ENCODE measurements at regions not wholly inside any gene's neighbourhood (a gene's known extent, or its start where the extent isn't known, plus 50 kb on each side); places are given as distances from the start of the nearest gene placed in this dataset.

DNA sequence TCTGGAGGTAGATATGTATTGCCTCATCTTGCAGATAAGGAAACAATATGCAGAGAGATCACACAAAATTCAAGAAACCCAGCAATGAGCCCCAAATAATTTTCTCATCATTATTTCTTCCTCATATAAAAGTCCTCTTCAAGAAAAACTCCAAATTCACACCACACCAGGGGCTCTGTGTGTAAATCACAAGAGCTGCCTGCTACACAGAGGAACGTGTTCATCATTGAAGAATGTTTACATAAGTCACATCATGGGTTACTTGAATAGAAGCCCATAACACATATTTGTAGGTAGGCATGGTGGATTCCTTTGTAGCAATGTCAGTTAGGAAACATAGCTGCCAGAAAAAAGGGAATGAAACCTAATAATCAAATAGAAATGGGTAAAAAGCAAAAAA lies 308.1 kb upstream of the TLE4 start:
- Histone ChIP-seq H4K20me1 (ENCODE audit: low read depth, low read length) (no peaks in the 10 kb centered on the region), H3K9me3 (ENCODE audit: insufficient read depth, low read length) (no peaks in the 10 kb centered on the region), H3K27ac (ENCODE audit: low read depth, low read length) (no peak overlapping the region), H3K9ac (ENCODE audit: low read length) (no peak overlapping the region), H3F3A (ENCODE audit: insufficient read depth) (no peaks in the 10 kb centered on the region), H3K4me3 (ENCODE audit: insufficient read depth, low read length, poor library complexity, severe bottlenecking) (no peak overlapping the region), H3K27me3 (ENCODE audit: low read length) (no peaks in the 10 kb centered on the region), H2AFZ (ENCODE audit: low read depth, low read length, severe bottlenecking) (no peak overlapping the region), H3K36me3 (ENCODE audit: low read length) (no peaks in the 10 kb centered on the region), H3K4me2 (ENCODE audit: low read depth, low read length, poor library complexity, severe bottlenecking) (no peak overlapping the region), H3K79me2 (ENCODE audit: insufficient read depth, low read length) (no peaks in the 10 kb centered on the region), H3K9me2 (replicated peaks; ENCODE audit: insufficient read depth, low read length) (no peaks in the 10 kb centered on the region)
- TF ChIP-seq EZH2phosphoT487 (conservative IDR thresholded peaks at IDR 0.05; ENCODE audit: low read length): no peak
- TF ChIP-seq, protein P1, sequence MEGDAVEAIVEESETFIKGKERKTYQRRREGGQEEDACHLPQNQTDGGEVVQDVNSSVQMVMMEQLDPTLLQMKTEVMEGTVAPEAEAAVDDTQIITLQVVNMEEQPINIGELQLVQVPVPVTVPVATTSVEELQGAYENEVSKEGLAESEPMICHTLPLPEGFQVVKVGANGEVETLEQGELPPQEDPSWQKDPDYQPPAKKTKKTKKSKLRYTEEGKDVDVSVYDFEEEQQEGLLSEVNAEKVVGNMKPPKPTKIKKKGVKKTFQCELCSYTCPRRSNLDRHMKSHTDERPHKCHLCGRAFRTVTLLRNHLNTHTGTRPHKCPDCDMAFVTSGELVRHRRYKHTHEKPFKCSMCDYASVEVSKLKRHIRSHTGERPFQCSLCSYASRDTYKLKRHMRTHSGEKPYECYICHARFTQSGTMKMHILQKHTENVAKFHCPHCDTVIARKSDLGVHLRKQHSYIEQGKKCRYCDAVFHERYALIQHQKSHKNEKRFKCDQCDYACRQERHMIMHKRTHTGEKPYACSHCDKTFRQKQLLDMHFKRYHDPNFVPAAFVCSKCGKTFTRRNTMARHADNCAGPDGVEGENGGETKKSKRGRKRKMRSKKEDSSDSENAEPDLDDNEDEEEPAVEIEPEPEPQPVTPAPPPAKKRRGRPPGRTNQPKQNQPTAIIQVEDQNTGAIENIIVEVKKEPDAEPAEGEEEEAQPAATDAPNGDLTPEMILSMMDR (IDR thresholded peaks at IDR 0.05; ENCODE audit: insufficient read depth, low read length, poor library complexity, severe bottlenecking): no peak

DNA sequence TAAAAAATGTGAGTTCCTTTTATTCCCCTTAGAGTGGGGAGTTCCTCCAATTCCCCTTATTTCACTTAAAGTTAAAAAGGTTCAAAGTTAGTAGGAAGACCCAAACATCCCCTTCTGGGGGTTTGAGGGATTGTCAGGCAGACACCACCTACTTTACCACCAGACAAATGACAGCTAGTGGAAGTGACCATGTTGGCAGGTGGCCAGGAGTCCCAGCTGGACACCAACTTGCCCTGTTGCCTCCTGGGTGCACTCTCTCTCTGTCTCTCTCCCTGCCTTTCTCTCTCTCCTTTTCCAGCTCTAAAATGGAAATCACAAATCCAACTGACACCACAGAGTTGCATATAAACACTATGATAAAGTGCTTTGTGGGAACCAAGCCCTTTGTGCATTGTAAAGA lies 307.7 kb upstream of the TLE4 start:
- Histone ChIP-seq H3F3A (ENCODE audit: insufficient read depth) (no peaks in the 10 kb centered on the region), H3K27ac (ENCODE audit: low read depth, low read length) (no peak overlapping the region), H4K20me1 (ENCODE audit: low read depth, low read length) (no peaks in the 10 kb centered on the region), H3K4me2 (ENCODE audit: low read depth, low read length, poor library complexity, severe bottlenecking) (no peak overlapping the region), H3K79me2 (ENCODE audit: insufficient read depth, low read length) (no peaks in the 10 kb centered on the region), H3K9ac (ENCODE audit: low read length) (no peak overlapping the region), H3K36me3 (ENCODE audit: low read length) (no peaks in the 10 kb centered on the region), H3K4me3 (ENCODE audit: insufficient read depth, low read length, poor library complexity, severe bottlenecking) (no peak overlapping the region), H3K9me3 (ENCODE audit: insufficient read depth, low read length) (no peaks in the 10 kb centered on the region), H3K27me3 (ENCODE audit: low read length) (no peaks in the 10 kb centered on the region), H2AFZ (ENCODE audit: low read depth, low read length, severe bottlenecking) (no peak overlapping the region), H3K9me2 (replicated peaks; ENCODE audit: insufficient read depth, low read length) (no peaks in the 10 kb centered on the region)
- TF ChIP-seq, protein P1 (IDR thresholded peaks at IDR 0.05; ENCODE audit: insufficient read depth, low read length, poor library complexity, severe bottlenecking): no peak
- TF ChIP-seq EZH2phosphoT487 (conservative IDR thresholded peaks at IDR 0.05; ENCODE audit: low read length): no peak

DNA sequence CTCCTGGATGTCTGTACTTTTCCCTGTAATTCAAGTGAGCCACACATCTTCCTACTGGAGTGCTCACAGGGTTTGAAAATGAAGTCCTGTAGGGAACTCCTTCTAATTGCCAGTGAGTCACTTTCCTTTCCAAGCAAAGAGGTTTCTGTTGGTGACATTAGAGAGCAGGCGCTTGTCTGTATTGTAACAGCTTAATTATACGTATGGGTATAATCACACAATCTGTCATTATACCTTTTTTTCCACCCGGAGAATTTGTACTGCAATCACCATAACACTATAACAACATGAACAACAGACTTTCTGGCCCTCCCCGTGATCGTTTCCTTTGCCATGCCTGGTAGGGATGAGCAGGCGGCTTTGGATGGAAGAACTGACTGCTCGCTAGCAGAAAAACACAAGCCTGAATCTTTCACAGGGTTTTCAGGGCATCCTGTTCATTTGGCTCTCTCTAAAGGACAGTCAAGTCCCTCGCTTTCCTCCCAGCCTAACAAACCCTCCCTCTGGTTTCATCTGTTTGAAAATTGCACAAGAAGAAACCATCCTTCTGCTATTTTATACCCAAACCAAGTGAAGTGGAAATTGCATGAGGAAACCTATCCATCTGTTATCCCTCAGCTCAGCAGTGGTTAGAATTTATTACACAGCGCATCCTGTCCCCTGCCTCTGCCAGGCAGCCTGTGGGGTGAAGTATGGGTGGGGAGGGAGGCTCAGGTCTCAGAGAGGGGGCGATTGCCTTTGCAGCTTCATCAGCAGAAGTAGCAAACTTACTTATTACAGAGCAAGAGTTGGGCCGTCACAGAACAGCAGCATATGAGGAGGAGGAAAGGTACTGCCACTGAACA lies 307.0 kb upstream of the TLE4 start:
- Histone ChIP-seq H4K20me1 (ENCODE audit: low read depth, low read length) (no peaks in the 10 kb centered on the region), H2AFZ (ENCODE audit: low read depth, low read length, severe bottlenecking) (no peak overlapping the region), H3K36me3 (ENCODE audit: low read length) (no peaks in the 10 kb centered on the region), H3K27me3 (ENCODE audit: low read length) (no peaks in the 10 kb centered on the region), H3K4me2 (ENCODE audit: low read depth, low read length, poor library complexity, severe bottlenecking) (no peak overlapping the region), H3K79me2 (ENCODE audit: insufficient read depth, low read length) (no peaks in the 10 kb centered on the region), H3K4me3 (ENCODE audit: insufficient read depth, low read length, poor library complexity, severe bottlenecking) (no peak overlapping the region), H3K9me3 (ENCODE audit: insufficient read depth, low read length) (no peaks in the 10 kb centered on the region), H3F3A (ENCODE audit: insufficient read depth) (no peaks in the 10 kb centered on the region), H3K9ac (ENCODE audit: low read length) (no peak overlapping the region), H3K9me2 (replicated peaks; ENCODE audit: insufficient read depth, low read length) (no peaks in the 10 kb centered on the region), H3K27ac (ENCODE audit: low read depth, low read length) (no peak overlapping the region)
- TF ChIP-seq, protein P1 (IDR thresholded peaks at IDR 0.05; ENCODE audit: insufficient read depth, low read length, poor library complexity, severe bottlenecking): no peak
- TF ChIP-seq EZH2phosphoT487 (conservative IDR thresholded peaks at IDR 0.05; ENCODE audit: low read length): no peak
